Duodenal mucosa (tissue), 2 donors: ENCODE measurements at regions not wholly inside any gene's neighbourhood (a gene's known extent, or its start where the extent isn't known, plus 50 kb on each side); places are given as distances from the start of the nearest gene placed in this dataset.
"Not testable (repeated sequence)": the region's sequence is repeated elsewhere in the genome, so short reads cannot be mapped to it uniquely, and the experiment has no call there.

Experiments used
- H3K27ac ChIP-seq: one replicate; pipeline ENCODE4 v1.7.0; 2013; ENCODE audit warnings: low read depth, low read length
- H3K27me3 ChIP-seq, 2 donors: one replicate each; pipeline ENCODE4 v1.7.0; 2013; ENCODE audit warnings: low read length in 2 of 2, control low read depth in 1 of 2; ENCODE audit not compliant: insufficient read depth in 2 of 2, control insufficient read depth in 1 of 2
- H3K36me3 ChIP-seq, 2 donors: one replicate each; pipeline ENCODE4 v1.7.0; 2013; ENCODE audit warnings: low read length in 2 of 2, control low read depth in 1 of 2; ENCODE audit not compliant: insufficient read depth in 2 of 2, control insufficient read depth in 1 of 2
- H3K4me1 ChIP-seq, 2 donors: one replicate each; pipeline ENCODE4 v1.7.0; 2013; ENCODE audit warnings: low read length in 2 of 2, control low read depth in 1 of 2; ENCODE audit not compliant: insufficient read depth in 2 of 2, control insufficient read depth in 1 of 2
- H3K4me3 ChIP-seq, 2 donors: one replicate each; pipeline ENCODE4 v1.7.0; 2013; ENCODE audit warnings: low read length in 2 of 2, low read depth in 1 of 2
- H3K9ac ChIP-seq, 2 donors: one replicate each; pipeline ENCODE4 v1.7.0; 2013; ENCODE audit warnings: low read length in 2 of 2, low read depth in 1 of 2
- H3K9me3 ChIP-seq, 2 donors: one replicate each; pipeline ENCODE4 v1.7.0; 2013; ENCODE audit warnings: low read length in 2 of 2, control low read depth in 1 of 2; ENCODE audit not compliant: control insufficient read depth in 1 of 2

GRCh38 chr15:39517122-39517855 is 63.6 kb upstream of the THBS1 start:
- H3K27ac ChIP-seq = no peak overlapping the region

GRCh38 chr15:39523968-39524367 is 56.9 kb upstream of the THBS1 start:
- H3K4me1 ChIP-seq, H3K9ac ChIP-seq, H3K9me3 ChIP-seq, H3K27ac ChIP-seq, H3K27me3 ChIP-seq, H3K4me3 ChIP-seq, H3K36me3 ChIP-seq: not testable (repeated sequence)

More at GRCh38 chr15:39517122-39517855, 63.6 kb upstream of the THBS1 start:
- no peaks in the 10 kb centered on the region for H3K4me1 ChIP-seq
- H3K36me3 ChIP-seq = no peaks in the 10 kb centered on the region
- H3K4me3 ChIP-seq = no peak overlapping the region
- no peaks in the 10 kb centered on the region for H3K27me3 ChIP-seq
- H3K9me3 ChIP-seq = peaks cover 2 to 9% of the 10 kb centered on the region in 2 donors
- H3K9ac ChIP-seq = no peak overlapping the region

GRCh38 chr15:39529457-39529856 is 51.4 kb upstream of the THBS1 start:
- no peaks in the 10 kb centered on the region for H3K36me3 ChIP-seq
- H3K9me3 ChIP-seq = no peaks in the 10 kb centered on the region
- H3K4me1 ChIP-seq = peaks cover 0 to 7% of the 10 kb centered on the region in 2 donors
- no peak overlapping the region for H3K9ac ChIP-seq
- H3K4me3 ChIP-seq = no peak overlapping the region
- no peak overlapping the region for H3K27ac ChIP-seq
- no peaks in the 10 kb centered on the region for H3K27me3 ChIP-seq

GRCh38 chr15:39530480-39531342 is 50.2 kb upstream of the THBS1 start:
- peaks cover 0 to 7% of the 10 kb centered on the region in 2 donors for H3K4me1 ChIP-seq
- H3K9ac ChIP-seq = no peak overlapping the region
- no peaks in the 10 kb centered on the region for H3K9me3 ChIP-seq
- H3K27ac ChIP-seq = no peak overlapping the region
- H3K27me3 ChIP-seq = no peaks in the 10 kb centered on the region
- H3K4me3 ChIP-seq = no peak overlapping the region
- no peaks in the 10 kb centered on the region for H3K36me3 ChIP-seq
